HPDE6-E6E7 (cell line): ENCODE measurements at regions not wholly inside any gene's neighbourhood (a gene's known extent, or its start where the extent isn't known, plus 50 kb on each side); places are given as distances from the start of the nearest gene placed in this dataset.
A peak's percentile ranks its signal among the peaks of the same experiment; 100 is the strongest.

Experiments
- DNase-seq: peaks from one replicate; pipeline ENCODE4 v3.0.0; 2011; ENCODE audit warnings: missing footprints; ENCODE audit errors: extremely low spot score

- DNase-seq: no peak
Measured at GRCh38 chr4:176507845-176508533, 188.2 kb downstream of the SPCS3 start.

- no peak for DNase-seq
Measured at GRCh38 chr4:176508780-176509331, 189.1 kb downstream of the SPCS3 start.

GRCh38 chr4:176525576-176525975, 205.8 kb downstream of the SPCS3 start:
- DNase-seq: no peak

- DNase-seq: no peak
Measured at GRCh38 chr4:176526704-176527103, 206.9 kb downstream of the SPCS3 start.

- DNase-seq: no peak
Measured at GRCh38 chr4:176529574-176529973, 209.8 kb downstream of the SPCS3 start.

GRCh38 chr4:176533159-176533558, 213.4 kb downstream of the SPCS3 start:
- no peak for DNase-seq

- no peak for DNase-seq
Measured at GRCh38 chr4:176534566-176534965, 214.8 kb downstream of the SPCS3 start.

- DNase-seq: peak; percentile 60
Measured at GRCh38 chr4:176538217-176538925, 218.6 kb downstream of the SPCS3 start.

GRCh38 chr4:176539091-176539784, 219.5 kb downstream of the SPCS3 start:
- DNase-seq: no peak

GRCh38 chr4:176539785-176540175, 220.0 kb downstream of the SPCS3 start:
- DNase-seq: no peak

GRCh38 chr4:176540814-176541213, 221.0 kb downstream of the SPCS3 start:
- DNase-seq: no peak

- no peak for DNase-seq
Measured at GRCh38 chr4:176545872-176546271, 226.1 kb downstream of the SPCS3 start.

GRCh38 chr4:176546975-176547374, 227.2 kb downstream of the SPCS3 start:
- no peak for DNase-seq

- peak; percentile 20 for DNase-seq
Measured at GRCh38 chr4:176548571-176548970, 228.8 kb downstream of the SPCS3 start.

- peak; percentile 36 for DNase-seq
Measured at GRCh38 chr4:176549161-176549865, 229.5 kb downstream of the SPCS3 start.

GRCh38 chr4:176558661-176559060, 234.1 kb downstream of the VEGFC start:
- no peak for DNase-seq

- no peak for DNase-seq
Measured at GRCh38 chr4:176561368-176561767, 231.4 kb downstream of the VEGFC start.

- DNase-seq: no peak
Measured at GRCh38 chr4:176563591-176563990, 229.1 kb downstream of the VEGFC start.

GRCh38 chr4:176565049-176565448, 227.7 kb downstream of the VEGFC start:
- DNase-seq: no peak

GRCh38 chr4:176566769-176567168, 226.0 kb downstream of the VEGFC start:
- no peak for DNase-seq

GRCh38 chr4:176568238-176568637, 224.5 kb downstream of the VEGFC start:
- DNase-seq: no peak

GRCh38 chr4:176569301-176569700, 223.4 kb downstream of the VEGFC start:
- no peak for DNase-seq
